ENCODE measurements at regions not wholly inside any gene's neighbourhood (a gene's known extent, or its start where the extent isn't known, plus 50 kb on each side); places are given as distances from the start of the nearest gene placed in this dataset.

DNA sequence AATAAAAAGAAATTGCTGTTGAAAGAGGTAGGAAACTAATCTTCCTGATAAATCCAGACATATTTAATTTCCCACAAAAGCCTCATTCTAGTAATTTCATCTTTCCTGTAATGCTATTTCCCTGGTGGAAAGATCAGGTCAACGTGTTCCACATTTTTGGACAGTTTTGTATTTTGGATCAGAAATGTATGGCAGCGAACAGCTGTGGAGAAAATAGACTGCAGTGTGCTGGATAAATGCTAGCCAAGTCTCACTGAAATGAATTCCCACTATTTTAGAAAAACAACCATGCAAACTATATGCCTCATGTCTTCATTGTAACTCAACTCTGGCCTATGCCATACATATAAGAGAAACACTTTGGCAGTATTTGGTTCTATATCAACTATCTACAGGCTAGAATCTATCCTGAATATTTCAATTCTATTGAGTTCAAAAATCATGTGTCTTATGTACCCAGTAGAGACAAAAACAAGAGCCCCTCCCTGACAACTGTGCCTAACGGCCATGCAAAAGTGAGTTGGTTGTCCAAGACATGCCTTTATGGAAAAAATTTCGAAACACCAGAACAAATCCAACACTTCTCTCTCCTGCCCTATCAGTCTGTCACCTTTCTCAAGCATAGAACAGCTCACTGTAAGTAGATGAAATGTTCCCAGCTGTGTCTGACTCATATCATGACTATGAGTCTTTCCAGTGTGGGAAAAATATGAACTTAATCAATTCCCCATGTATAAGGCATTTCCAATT is 191.3 kb upstream of the NREP start:
- intact Hi-C loops (cut with DNase I), result no loop called here
- H3K27ac ChIP-seq, result no peak overlapping the region
- no peaks in the 10 kb centered on the region for H3K27me3 ChIP-seq (ENCODE audit: insufficient read depth in 3 of 3, low read length in 2 of 3)
- H3K9me3 ChIP-seq, result no peaks in the 10 kb centered on the region
- no peaks in the 10 kb centered on the region for H3K4me1 ChIP-seq
- no peak overlapping the region for H3K4me3 ChIP-seq
- DNase-seq (no peak), ATAC-seq (peak in 3 of 4 donors; percentile 43 to 57 (median 51))
- no peaks in the 10 kb centered on the region for H3K36me3 ChIP-seq (ENCODE audit: insufficient read depth in 1 of 2, low read depth in 1 of 2)
- TF ChIP-seq, protein P1, sequence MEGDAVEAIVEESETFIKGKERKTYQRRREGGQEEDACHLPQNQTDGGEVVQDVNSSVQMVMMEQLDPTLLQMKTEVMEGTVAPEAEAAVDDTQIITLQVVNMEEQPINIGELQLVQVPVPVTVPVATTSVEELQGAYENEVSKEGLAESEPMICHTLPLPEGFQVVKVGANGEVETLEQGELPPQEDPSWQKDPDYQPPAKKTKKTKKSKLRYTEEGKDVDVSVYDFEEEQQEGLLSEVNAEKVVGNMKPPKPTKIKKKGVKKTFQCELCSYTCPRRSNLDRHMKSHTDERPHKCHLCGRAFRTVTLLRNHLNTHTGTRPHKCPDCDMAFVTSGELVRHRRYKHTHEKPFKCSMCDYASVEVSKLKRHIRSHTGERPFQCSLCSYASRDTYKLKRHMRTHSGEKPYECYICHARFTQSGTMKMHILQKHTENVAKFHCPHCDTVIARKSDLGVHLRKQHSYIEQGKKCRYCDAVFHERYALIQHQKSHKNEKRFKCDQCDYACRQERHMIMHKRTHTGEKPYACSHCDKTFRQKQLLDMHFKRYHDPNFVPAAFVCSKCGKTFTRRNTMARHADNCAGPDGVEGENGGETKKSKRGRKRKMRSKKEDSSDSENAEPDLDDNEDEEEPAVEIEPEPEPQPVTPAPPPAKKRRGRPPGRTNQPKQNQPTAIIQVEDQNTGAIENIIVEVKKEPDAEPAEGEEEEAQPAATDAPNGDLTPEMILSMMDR (IDR thresholded peaks at IDR 0.05), result no peak
- WGBS, 3 donors, result 36 to 41% (median 38%) methylated on average over 4 of the region's 4 CpGs

DNA sequence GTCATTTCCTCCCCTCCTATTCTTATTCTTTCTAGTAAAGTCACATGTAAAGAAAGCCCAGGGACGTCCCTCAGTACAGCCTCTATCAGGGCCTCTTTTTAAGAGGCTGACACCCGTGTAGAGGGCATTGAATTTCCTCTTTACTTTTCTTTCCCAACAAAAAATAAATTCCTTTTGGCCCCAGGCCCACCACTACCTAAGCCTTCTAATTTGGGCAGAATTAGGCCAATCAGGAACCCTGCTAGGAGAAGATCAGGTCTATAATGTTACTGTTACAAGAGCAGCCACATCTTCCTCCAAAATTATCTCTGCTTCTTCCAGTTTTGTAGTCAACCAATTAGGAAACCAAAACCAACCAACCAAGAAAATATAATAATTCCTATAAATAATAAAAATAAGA is 189.6 kb upstream of the NREP start:
- no peak for ATAC-seq
- DNase-seq, result no peak
- intact Hi-C loops (cut with DNase I), result no loop called here
- 49 to 55% (median 55%) methylated on average over 2 of the region's 2 CpGs for WGBS, 3 donors
- H3K27me3 ChIP-seq (ENCODE audit: insufficient read depth in 3 of 3, low read length in 2 of 3), result no peaks in the 10 kb centered on the region
- no peaks in the 10 kb centered on the region for H3K4me1 ChIP-seq
- TF ChIP-seq, protein P1 (IDR thresholded peaks at IDR 0.05), result no peak
- H3K27ac ChIP-seq, result no peak overlapping the region
- H3K4me3 ChIP-seq, result no peak overlapping the region
- H3K36me3 ChIP-seq (ENCODE audit: insufficient read depth in 1 of 2, low read depth in 1 of 2), result no peaks in the 10 kb centered on the region
- no peaks in the 10 kb centered on the region for H3K9me3 ChIP-seq

DNA sequence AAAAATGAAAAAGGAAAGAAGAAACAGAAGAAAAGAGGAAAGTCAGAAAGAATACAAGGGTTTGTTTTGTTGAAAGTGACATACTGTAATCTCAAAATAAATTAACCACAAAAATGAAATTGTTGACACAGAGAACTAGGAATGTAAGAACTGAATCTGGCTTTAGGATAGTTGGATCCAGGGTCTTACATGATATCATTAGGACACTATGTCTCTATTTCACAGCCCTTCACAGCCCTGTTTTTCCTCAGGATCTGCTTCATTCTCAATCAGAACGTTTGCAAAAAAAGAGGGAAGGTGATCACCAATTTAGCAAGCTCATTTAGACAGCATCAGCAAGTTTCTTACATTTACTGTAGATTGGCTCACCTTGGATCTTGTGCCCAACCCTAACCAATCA is 188.5 kb upstream of the NREP start:
- Histone ChIP-seq H3K9me3 (no peaks in the 10 kb centered on the region), H3K4me3 (no peak overlapping the region), H3K4me1 (no peaks in the 10 kb centered on the region), H3K27ac (no peak overlapping the region), H3K27me3 (ENCODE audit: insufficient read depth in 3 of 3, low read length in 2 of 3) (no peaks in the 10 kb centered on the region), H3K36me3 (ENCODE audit: insufficient read depth in 1 of 2, low read depth in 1 of 2) (no peaks in the 10 kb centered on the region)
- WGBS, 3 donors, result 10 to 30% (median 17%) methylated on average over 1 of the region's 1 CpG
- ATAC-seq, result no peak
- TF ChIP-seq, protein P1 (IDR thresholded peaks at IDR 0.05), result no peak
- intact Hi-C loops (cut with DNase I), result no loop called here
- no peak for DNase-seq

DNA sequence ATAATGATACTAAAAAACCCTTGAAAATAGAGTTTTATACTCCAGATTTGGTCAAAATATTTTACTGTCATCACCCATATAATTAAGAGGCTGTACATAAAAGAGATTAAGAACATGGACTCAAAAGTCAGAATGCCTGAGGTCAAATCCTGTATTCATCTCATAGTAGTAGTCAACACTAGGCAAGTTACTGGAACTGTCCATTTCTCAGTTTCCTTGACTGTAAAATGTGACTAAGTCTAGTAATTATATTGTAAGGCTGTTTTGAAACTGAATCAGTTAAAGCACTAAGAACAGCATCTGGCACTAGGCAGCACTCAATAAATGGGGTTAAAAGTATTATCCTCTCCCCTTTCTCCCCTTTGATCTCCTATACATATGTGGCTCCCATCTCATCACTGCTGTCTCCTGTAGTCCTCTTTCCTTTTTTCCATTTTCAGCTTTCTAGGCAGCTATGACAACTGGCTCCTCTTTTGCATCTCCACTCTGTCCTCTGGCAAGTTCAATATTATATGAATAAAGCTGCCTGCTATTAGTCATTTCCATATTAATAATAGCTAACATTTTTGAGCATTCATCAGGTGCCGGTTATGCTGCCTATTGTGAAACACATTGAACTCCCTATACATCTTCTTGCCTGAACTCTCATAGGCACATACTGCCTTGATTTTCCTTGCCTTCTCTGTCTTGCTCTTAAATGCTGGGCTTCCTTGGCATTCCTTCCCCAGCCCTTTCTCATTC is 185.8 kb upstream of the NREP start:
- intact Hi-C loops (cut with DNase I), result no loop called here

More for the DNA sequence above, 185.8 kb upstream of the NREP start:
- ATAC-seq, result no peak
- H3K27me3 ChIP-seq (ENCODE audit: insufficient read depth in 3 of 3, low read length in 2 of 3), result no peaks in the 10 kb centered on the region
- no peak for DNase-seq
- H3K4me3 ChIP-seq, result no peak overlapping the region
- WGBS, 3 donors, result 61 to 85% (median 79%) methylated on average over 1 of the region's 1 CpG
- TF ChIP-seq, protein P1 (IDR thresholded peaks at IDR 0.05), result no peak
- no peaks in the 10 kb centered on the region for H3K36me3 ChIP-seq (ENCODE audit: insufficient read depth in 1 of 2, low read depth in 1 of 2)
- no peaks in the 10 kb centered on the region for H3K9me3 ChIP-seq
- no peaks in the 10 kb centered on the region for H3K4me1 ChIP-seq
- no peak overlapping the region for H3K27ac ChIP-seq
